Naive thymus-derived CD4-positive, alpha-beta T cell (primary cell): ENCODE measurements at regions not wholly inside any gene's neighbourhood (a gene's known extent, or its start where the extent isn't known, plus 50 kb on each side); places are given as distances from the start of the nearest gene placed in this dataset.
"Not testable (repeated sequence)": the region's sequence is repeated elsewhere in the genome, so short reads cannot be mapped to it uniquely, and the experiment has no call there.

Experiments used
- ATAC-seq: fragments of 150-1000 bp; cut with Tn5 transposase; 2 replicates; pipeline ENCODE4 v1.10.0; 2021; ENCODE audit warnings: mild to moderate bottlenecking, moderate library complexity
- CTCF ChIA-PET: fragments of 350-600 bp; sonication (Branson Sonifier 250); formaldehyde crosslinking; loops from one replicate; lab custom pipeline; 2021; ENCODE audit warnings: antibody characterized with exemption; lab: Charles Lee
- POLR2A ChIA-PET: fragments of 350-600 bp; sonication (Branson Sonifier 250); formaldehyde crosslinking; loops from one replicate; lab custom pipeline; 2021; ENCODE audit warnings: antibody characterized with exemption, inconsistent platforms; lab: Charles Lee
- DNase-seq, 9 donors: peaks; one replicate each; pipeline versions ENCODE4 v3.0.0 to v3.0.0-alpha.2; 2020 to 2022; ENCODE audit warnings: mixed read lengths in 1 of 9
- H3K27ac ChIP-seq: one replicate; pipeline ENCODE4 v1.7.0; 2013; ENCODE audit warnings: mild to moderate bottlenecking, low read depth, low read length, moderate library complexity
- H3K27me3 ChIP-seq, 2 donors: one replicate each; pipeline ENCODE4 v1.7.0; 2013; ENCODE audit warnings: low read length in 2 of 2, mild to moderate bottlenecking in 2 of 2, moderate library complexity in 2 of 2; ENCODE audit not compliant: control insufficient read depth in 2 of 2, insufficient read depth in 2 of 2
- H3K36me3 ChIP-seq, 3 experiments: 1 replicate in 2 of 3; 2 replicates in 1 of 3; pipeline ENCODE4 v1.7.0; 2013; ENCODE audit warnings: low read length in 3 of 3, mild to moderate bottlenecking in 3 of 3, moderate library complexity in 1 of 3; ENCODE audit not compliant: insufficient read depth in 3 of 3, control insufficient read depth in 2 of 3
- H3K4me1 ChIP-seq, 2 donors: one replicate each; pipeline ENCODE4 v1.7.0; 2013; ENCODE audit warnings: low read length in 2 of 2, mild to moderate bottlenecking in 2 of 2, moderate library complexity in 1 of 2; ENCODE audit not compliant: control insufficient read depth in 2 of 2, insufficient read depth in 2 of 2
- H3K4me3 ChIP-seq: 2 replicates; pipeline ENCODE4 v1.7.0; 2013; ENCODE audit warnings: mild to moderate bottlenecking, low read length
- H3K9me3 ChIP-seq, 3 experiments: 1 replicate in 2 of 3; 2 replicates in 1 of 3; pipeline ENCODE4 v1.7.0; 2013; ENCODE audit warnings: low read length in 3 of 3; ENCODE audit not compliant: control insufficient read depth in 2 of 3
- H3K27ac Mint-ChIP-seq, 9 donors: one replicate each; pipeline ENCODE4 v1.8.0; 2020 to 2022; ENCODE audit warnings: mixed read lengths in 9 of 9, mild to moderate bottlenecking in 8 of 9, moderate library complexity in 5 of 9, inconsistent platforms in 2 of 9
- H3K27me3 Mint-ChIP-seq, 5 donors: one replicate each; pipeline ENCODE4 v1.8.0; 2021 to 2022; ENCODE audit warnings: mixed read lengths in 5 of 5, mild to moderate bottlenecking in 1 of 5
- H3K36me3 Mint-ChIP-seq, 5 donors: one replicate each; pipeline ENCODE4 v1.8.0; 2020 to 2022; ENCODE audit warnings: mixed read lengths in 5 of 5, mild to moderate bottlenecking in 3 of 5, inconsistent platforms in 1 of 5
- H3K4me1 Mint-ChIP-seq, 7 donors: one replicate each; pipeline ENCODE4 v1.8.0; 2020 to 2022; ENCODE audit warnings: mixed read lengths in 7 of 7, mild to moderate bottlenecking in 3 of 7, inconsistent platforms in 1 of 7
- H3K4me3 Mint-ChIP-seq, 10 donors: one replicate each; pipeline ENCODE4 v1.8.0; 2020 to 2022; ENCODE audit warnings: mild to moderate bottlenecking in 10 of 10, mixed read lengths in 10 of 10, moderate library complexity in 6 of 10, inconsistent platforms in 2 of 10
- H3K9me3 Mint-ChIP-seq, 11 donors: one replicate each; pipeline ENCODE4 v1.8.0; 2020 to 2022; ENCODE audit warnings: mixed read lengths in 11 of 11, mild to moderate bottlenecking in 4 of 11, inconsistent platforms in 1 of 11, moderate library complexity in 1 of 11
- intact Hi-C, 2 donors: fragments of 100-400 bp; cut with micrococcal nuclease; formaldehyde crosslinking; loops; one replicate each; pipeline ENCODE4 v1.15.1; 2023

DNA sequence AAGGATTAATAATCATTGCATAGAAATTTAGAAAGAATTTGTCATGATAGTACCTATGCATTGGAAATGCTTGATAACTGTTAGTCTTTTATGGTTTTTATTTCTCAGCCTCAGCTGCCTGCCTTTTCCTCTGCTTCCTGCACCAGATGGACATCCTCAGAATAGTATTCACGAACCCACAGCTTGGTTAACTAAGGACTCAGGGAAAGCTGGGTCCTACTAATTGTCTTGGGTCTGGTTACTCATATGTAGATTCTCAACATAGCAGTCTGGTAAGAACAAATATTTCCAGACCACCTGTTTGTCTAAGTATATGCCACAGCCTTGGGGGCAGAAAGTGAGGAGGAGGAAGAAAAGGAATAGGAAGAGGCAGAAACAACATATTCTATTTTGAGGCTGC is 464.5 kb upstream of the SMARCA2 start:
- Mint-ChIP-seq H3K27me3 (peaks cover 0 to 29% (median 18%) of the 10 kb centered on the region in 5 donors), H3K9me3 (peaks cover 0 to 19% (median under 1%) of the 10 kb centered on the region in 11 donors), H3K27ac (no peak overlapping the region), H3K4me1 (no peaks in the 10 kb centered on the region), H3K4me3 (no peak overlapping the region), H3K36me3 (peaks cover 0 to 10% (median 0%) of the 10 kb centered on the region in 5 donors)
- Histone ChIP-seq H3K27ac (no peak overlapping the region), H3K27me3 (no peaks in the 10 kb centered on the region), H3K9me3 (no peaks in the 10 kb centered on the region), H3K4me3 (no peak overlapping the region), H3K36me3 (no peaks in the 10 kb centered on the region), H3K4me1 (no peaks in the 10 kb centered on the region)
- ChIA-PET CTCF (no interaction called here), POLR2A (no interaction called here)
- DNase-seq, result no peak
- intact Hi-C loops, result no loop called here
- no peak for ATAC-seq

DNA sequence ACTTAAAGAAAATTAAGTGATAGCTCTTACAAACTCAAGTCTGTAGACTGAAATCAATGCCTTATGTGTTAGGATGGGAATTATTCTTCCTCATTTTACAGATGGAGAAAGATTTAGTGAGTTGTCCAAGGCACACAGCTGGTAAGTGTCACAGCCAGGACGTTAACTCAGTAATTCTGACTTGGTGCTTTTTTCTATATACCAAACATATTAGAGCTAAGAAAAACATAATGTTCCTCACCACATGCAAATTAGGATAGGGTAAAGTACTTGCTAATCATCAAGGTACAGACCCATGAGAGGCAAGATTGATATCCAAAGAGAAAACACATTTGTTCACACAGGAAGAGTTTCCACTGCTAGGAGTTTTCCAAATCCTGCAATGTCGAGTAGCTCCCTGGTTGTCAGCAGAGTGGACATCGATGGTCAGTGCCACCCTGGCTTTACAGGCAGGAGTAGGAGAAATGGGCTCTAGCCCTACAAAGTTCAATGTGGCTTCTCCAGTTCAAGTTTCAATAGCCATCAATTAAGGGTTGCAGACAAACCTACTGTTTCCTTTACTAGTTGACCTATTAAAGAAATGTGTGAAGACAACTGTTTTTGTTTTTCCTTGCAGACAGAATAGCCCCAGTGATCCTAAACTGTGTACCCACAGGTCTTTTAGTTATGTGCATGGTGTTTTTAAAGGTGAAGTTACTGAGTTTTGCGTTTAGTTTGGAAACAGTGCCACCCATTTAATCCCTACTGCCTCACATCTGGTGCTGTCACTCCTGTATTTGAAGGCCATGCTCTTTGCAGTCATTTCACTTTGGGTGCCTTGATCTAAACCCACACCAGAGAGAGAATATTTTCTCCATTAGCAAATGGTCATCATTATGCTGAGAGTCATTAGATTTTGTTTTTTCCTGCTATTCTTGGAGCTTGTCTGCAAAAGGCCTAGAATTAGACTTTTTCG is 460.8 kb upstream of the SMARCA2 start:
- Mint-ChIP-seq H3K36me3 (peaks cover 0 to 3% (median 0%) of the 10 kb centered on the region in 5 donors), H3K4me3 (no peak overlapping the region), H3K9me3 (peaks cover 0 to 24% (median 5%) of the 10 kb centered on the region in 11 donors), H3K27ac (no peak overlapping the region), H3K27me3 (peaks cover 0 to 40% (median 19%) of the 10 kb centered on the region in 5 donors), H3K4me1 (no peaks in the 10 kb centered on the region)
- ATAC-seq (no peak), DNase-seq (no peak)
- Histone ChIP-seq H3K4me3 (no peak overlapping the region), H3K36me3 (no peaks in the 10 kb centered on the region), H3K9me3 (no peaks in the 10 kb centered on the region), H3K4me1 (no peaks in the 10 kb centered on the region), H3K27me3 (no peaks in the 10 kb centered on the region), H3K27ac (no peak overlapping the region)
- intact Hi-C loops, result no loop called here
- ChIA-PET POLR2A (no interaction called here), CTCF (no interaction called here)

DNA sequence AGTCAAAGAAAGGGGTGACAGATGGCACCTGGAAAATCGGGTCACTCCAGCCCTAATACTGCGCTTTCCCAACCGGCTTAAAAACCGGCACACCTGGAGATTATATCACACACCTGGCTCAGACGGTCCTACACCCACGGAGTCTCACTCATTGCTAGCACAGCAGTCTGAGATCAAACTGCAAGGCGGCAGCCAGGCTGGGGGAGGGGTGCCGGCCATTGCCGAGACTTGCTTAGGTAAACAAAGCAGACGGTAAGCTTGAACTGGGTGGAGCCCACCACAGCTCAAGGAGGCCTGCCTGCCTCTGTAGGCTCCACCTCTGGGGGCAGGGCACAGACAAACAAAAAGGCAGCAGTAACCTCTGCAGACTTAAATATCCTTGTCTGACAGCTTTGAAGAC is 456.5 kb upstream of the SMARCA2 start:
- H3K4me3 ChIP-seq, H3K4me3 Mint-ChIP-seq, DNase-seq, H3K4me1 ChIP-seq, CTCF ChIA-PET, H3K27ac Mint-ChIP-seq, ATAC-seq, H3K27me3 ChIP-seq, H3K27ac ChIP-seq, H3K9me3 ChIP-seq, H3K36me3 Mint-ChIP-seq, intact Hi-C loops, POLR2A ChIA-PET, H3K36me3 ChIP-seq, H3K4me1 Mint-ChIP-seq: not testable (repeated sequence)
- Mint-ChIP-seq H3K9me3 (peaks cover 0 to 18% (median 4%) of the 10 kb centered on the region in 11 donors), H3K27me3 (peaks cover 0 to 25% (median 11%) of the 10 kb centered on the region in 5 donors)

DNA sequence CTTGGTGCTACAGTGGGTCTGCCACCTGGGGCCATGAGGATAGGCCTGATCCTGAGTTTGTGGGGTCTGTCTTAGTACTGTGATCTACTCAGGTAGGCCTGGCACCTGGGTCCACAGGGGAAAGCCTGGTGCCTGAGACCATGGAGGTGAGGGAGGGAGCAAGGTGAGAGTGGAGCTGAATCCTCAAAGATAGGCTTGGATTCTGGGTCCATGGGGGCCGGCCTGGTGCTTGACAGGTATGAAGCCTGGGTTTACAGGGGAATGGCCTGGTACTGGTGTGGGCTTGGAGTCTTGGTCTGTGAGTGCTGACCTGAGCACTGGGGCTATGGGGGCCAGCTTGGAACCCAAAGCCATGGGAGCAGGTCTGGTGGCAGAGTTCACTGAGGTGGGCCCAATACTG is 439.2 kb upstream of the SMARCA2 start:
- peaks cover 0 to 13% (median 4%) of the 10 kb centered on the region in 5 donors for H3K27me3 Mint-ChIP-seq
- H3K9me3 ChIP-seq, result no peaks in the 10 kb centered on the region

DNA sequence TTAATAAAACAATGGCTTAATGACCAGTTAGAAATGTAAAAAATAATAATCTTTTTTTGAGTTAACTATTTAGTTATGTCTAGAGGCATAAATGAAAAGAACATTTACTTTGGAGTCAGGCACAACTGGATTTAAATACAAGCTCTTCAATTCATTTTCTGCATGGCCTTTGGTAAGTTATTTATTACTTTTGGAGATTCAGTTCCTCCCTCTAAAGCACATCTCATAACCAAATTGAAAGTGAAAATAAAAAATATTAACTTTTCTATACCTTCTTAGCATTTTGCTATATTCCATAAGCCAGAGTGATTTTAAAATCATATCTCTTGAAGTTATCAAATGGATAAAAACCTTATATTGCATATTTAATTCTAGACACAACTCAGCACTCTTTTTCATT is 434.9 kb upstream of the SMARCA2 start:
- no peaks in the 10 kb centered on the region for H3K36me3 ChIP-seq
- H3K27ac Mint-ChIP-seq, result no peak overlapping the region
- no peak for ATAC-seq

More for the DNA sequence above, 439.2 kb upstream of the SMARCA2 start:
- Histone ChIP-seq H3K36me3 (no peaks in the 10 kb centered on the region), H3K27ac (no peak overlapping the region), H3K27me3 (no peaks in the 10 kb centered on the region), H3K4me1 (no peaks in the 10 kb centered on the region), H3K4me3 (no peak overlapping the region)
- no peak overlapping the region for H3K27ac Mint-ChIP-seq
- H3K4me3 Mint-ChIP-seq, result no peak overlapping the region
- POLR2A ChIA-PET, result interaction anchor here (0.6 kb wide), 1 partner anchor 16 kb away, joined by 3 read pairs; no protein-coding TSS in a partner anchor
- H3K4me1 Mint-ChIP-seq, result no peaks in the 10 kb centered on the region
- CTCF ChIA-PET, result no interaction called here
- H3K36me3 Mint-ChIP-seq, result no peaks in the 10 kb centered on the region
- DNase-seq, result no peak
- no peak for ATAC-seq
- peaks cover 0 to 7% (median 4%) of the 10 kb centered on the region in 11 donors for H3K9me3 Mint-ChIP-seq
- intact Hi-C loops, result no loop called here

DNA sequence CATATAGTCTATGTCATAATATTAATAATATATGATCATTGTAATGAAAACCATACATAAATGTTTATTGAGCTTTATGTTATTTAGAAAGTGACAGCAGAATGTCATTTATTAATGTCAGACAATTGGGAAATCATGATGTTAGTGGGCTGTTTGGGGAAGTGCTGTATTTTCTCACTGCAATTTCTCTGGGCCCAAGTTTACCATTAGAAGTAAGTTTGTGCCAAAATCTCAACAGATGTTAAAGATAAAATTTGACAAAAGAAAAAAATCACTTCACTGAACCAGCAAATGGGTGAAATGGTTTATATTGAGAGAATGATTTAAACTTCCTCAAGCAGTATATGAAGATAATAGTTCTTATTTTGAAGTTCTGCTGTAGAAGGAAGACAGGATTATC is 433.2 kb upstream of the SMARCA2 start:
- peaks cover 0 to 13% (median 2%) of the 10 kb centered on the region in 5 donors for H3K27me3 Mint-ChIP-seq
- H3K9me3 Mint-ChIP-seq, result peaks cover 0 to 13% (median 4%) of the 10 kb centered on the region in 11 donors
- DNase-seq (no peak), ATAC-seq (no peak)
- Histone ChIP-seq H3K4me1 (no peaks in the 10 kb centered on the region), H3K9me3 (no peaks in the 10 kb centered on the region), H3K36me3 (no peaks in the 10 kb centered on the region), H3K27me3 (no peaks in the 10 kb centered on the region), H3K4me3 (no peak overlapping the region), H3K27ac (no peak overlapping the region)
- intact Hi-C loops, result no loop called here
- no peaks in the 10 kb centered on the region for H3K36me3 Mint-ChIP-seq
- H3K4me1 Mint-ChIP-seq, result no peaks in the 10 kb centered on the region
- H3K4me3 Mint-ChIP-seq, result no peak overlapping the region
- POLR2A ChIA-PET, result no interaction called here
- H3K27ac Mint-ChIP-seq, result no peak overlapping the region
- CTCF ChIA-PET, result no interaction called here

More for the DNA sequence above, 434.9 kb upstream of the SMARCA2 start:
- intact Hi-C loops, result no loop called here
- no peak for DNase-seq
- H3K4me3 Mint-ChIP-seq, result no peak overlapping the region
- H3K27ac ChIP-seq, result no peak overlapping the region
- ChIA-PET CTCF (no interaction called here), POLR2A (no interaction called here)
- H3K4me1 ChIP-seq, result no peaks in the 10 kb centered on the region
- H3K9me3 ChIP-seq, result no peaks in the 10 kb centered on the region
- H3K27me3 Mint-ChIP-seq, result peaks cover 0 to 10% (median 2%) of the 10 kb centered on the region in 5 donors
- H3K36me3 Mint-ChIP-seq, result no peaks in the 10 kb centered on the region
- H3K27me3 ChIP-seq, result no peaks in the 10 kb centered on the region
- H3K4me1 Mint-ChIP-seq, result no peaks in the 10 kb centered on the region
- peaks cover 0 to 10% (median 5%) of the 10 kb centered on the region in 11 donors for H3K9me3 Mint-ChIP-seq
- no peak overlapping the region for H3K4me3 ChIP-seq
